ENCODE measurements at regions not wholly inside any gene's neighbourhood (a gene's known extent, or its start where the extent isn't known, plus 50 kb on each side); places are given as distances from the start of the nearest gene placed in this dataset.
"Not testable (repeated sequence)": the region's sequence is repeated elsewhere in the genome, so short reads cannot be mapped to it uniquely, and the experiment has no call there.

DNA sequence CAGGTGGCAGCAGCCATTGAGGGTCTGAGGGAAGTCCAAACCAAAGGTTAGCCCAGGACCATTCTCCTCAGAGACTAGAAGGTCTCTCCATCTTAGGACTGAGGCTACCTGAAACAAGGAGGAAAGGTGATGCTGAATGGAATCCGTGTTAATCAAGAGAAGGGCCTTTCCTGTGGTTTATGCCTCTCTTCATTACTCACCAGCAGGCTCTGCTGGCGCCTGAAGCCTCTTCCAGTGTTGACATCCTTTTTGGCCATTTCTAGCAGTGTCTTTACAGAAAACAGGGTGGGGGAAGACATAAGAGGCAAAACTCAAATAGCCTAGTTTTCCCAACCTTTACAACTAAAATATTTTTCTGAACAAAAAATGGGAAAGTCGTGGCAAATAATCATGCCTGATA lies 98.0 kb downstream of the ENC1 start:
- Mint-ChIP-seq H3K27me3 (peaks cover 24% of the 10 kb centered on the region), H3K36me3 (no peaks in the 10 kb centered on the region), H3K9me3 (no peaks in the 10 kb centered on the region), H3K27ac (no peak overlapping the region), H3K4me3 (no peak overlapping the region), H3K4me1 (peaks cover 5% of the 10 kb centered on the region)
- no peak for ATAC-seq

DNA sequence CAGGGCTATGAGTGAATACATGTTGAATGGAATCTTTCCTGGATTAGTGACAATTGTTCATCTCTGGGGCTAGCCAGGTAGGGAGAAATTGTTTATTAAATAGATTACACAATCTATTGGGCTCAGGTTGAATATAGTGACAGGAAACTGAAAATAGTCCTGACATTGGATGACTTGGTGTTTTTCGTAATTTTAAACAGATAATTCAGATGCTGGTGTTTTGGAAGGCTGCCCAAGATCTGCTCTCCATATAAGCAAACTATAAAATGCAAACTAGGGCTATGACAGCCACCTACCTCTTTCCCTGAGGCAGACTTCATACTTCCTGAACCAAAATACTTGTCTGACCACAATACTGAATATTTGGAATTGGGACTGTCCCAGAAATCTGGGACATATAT lies 99.1 kb downstream of the ENC1 start:
- Mint-ChIP-seq H3K27ac (no peak overlapping the region), H3K36me3 (no peaks in the 10 kb centered on the region), H3K4me1 (peaks cover 5% of the 10 kb centered on the region), H3K4me3 (no peak overlapping the region), H3K9me3 (no peaks in the 10 kb centered on the region), H3K27me3 (peaks cover 24% of the 10 kb centered on the region)
- no peak for ATAC-seq

GRCh38 chr5:74540622-74541021 lies 99.9 kb downstream of the ENC1 start:
- no peak for ATAC-seq
- peaks cover 5% of the 10 kb centered on the region for H3K4me1 Mint-ChIP-seq
- H3K27me3 Mint-ChIP-seq: peaks cover 24% of the 10 kb centered on the region
- H3K9me3 Mint-ChIP-seq: no peaks in the 10 kb centered on the region
- H3K36me3 Mint-ChIP-seq: no peaks in the 10 kb centered on the region
- no peak overlapping the region for H3K27ac Mint-ChIP-seq
- no peak overlapping the region for H3K4me3 Mint-ChIP-seq

- H3K36me3 Mint-ChIP-seq: no peaks in the 10 kb centered on the region
- no peaks in the 10 kb centered on the region for H3K9me3 Mint-ChIP-seq
- H3K27me3 Mint-ChIP-seq: peaks cover 24% of the 10 kb centered on the region
- no peak for ATAC-seq
- peaks cover 5% of the 10 kb centered on the region for H3K4me1 Mint-ChIP-seq
- no peak overlapping the region for H3K4me3 Mint-ChIP-seq
- no peak overlapping the region for H3K27ac Mint-ChIP-seq
Observed at GRCh38 chr5:74539986-74540385, 100.5 kb downstream of the ENC1 start.

GRCh38 chr5:74538206-74538661 lies 102.3 kb downstream of the ENC1 start:
- H3K36me3 Mint-ChIP-seq: peaks cover 1% of the 10 kb centered on the region
- H3K27me3 Mint-ChIP-seq: peaks cover 14% of the 10 kb centered on the region
- H3K4me1 Mint-ChIP-seq: peaks cover 5% of the 10 kb centered on the region
- H3K9me3 Mint-ChIP-seq: peaks cover 12% of the 10 kb centered on the region
- no peak overlapping the region for H3K4me3 Mint-ChIP-seq
- ATAC-seq: no peak
- no peak overlapping the region for H3K27ac Mint-ChIP-seq

GRCh38 chr5:74536658-74537057 lies 103.9 kb downstream of the ENC1 start:
- peaks cover 5% of the 10 kb centered on the region for H3K4me1 Mint-ChIP-seq
- H3K4me3 Mint-ChIP-seq: no peak overlapping the region
- peaks cover 10% of the 10 kb centered on the region for H3K27me3 Mint-ChIP-seq
- ATAC-seq: no peak
- H3K36me3 Mint-ChIP-seq: peaks cover 5% of the 10 kb centered on the region
- H3K27ac Mint-ChIP-seq: no peak overlapping the region
- peaks cover 15% of the 10 kb centered on the region for H3K9me3 Mint-ChIP-seq

DNA sequence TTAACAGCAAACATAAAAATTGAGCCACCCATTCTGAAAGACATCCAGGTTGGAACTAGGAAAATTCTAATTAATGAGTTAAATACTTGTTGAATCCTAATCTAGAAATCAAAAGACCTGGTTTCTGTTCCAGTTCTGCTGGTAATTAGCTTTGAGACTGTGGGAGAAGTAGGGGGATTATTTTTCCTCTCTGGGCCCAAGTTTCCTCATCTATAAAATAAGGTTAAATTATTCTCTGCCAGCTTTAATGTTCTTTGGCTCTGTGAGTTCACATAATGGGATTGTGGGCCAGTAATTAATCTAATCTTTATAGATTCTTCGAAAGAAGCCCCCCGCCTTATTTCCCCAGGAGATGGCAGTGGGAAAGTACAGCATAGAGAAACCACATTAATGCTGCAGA lies 104.6 kb downstream of the ENC1 start:
- ATAC-seq: no peak

DNA sequence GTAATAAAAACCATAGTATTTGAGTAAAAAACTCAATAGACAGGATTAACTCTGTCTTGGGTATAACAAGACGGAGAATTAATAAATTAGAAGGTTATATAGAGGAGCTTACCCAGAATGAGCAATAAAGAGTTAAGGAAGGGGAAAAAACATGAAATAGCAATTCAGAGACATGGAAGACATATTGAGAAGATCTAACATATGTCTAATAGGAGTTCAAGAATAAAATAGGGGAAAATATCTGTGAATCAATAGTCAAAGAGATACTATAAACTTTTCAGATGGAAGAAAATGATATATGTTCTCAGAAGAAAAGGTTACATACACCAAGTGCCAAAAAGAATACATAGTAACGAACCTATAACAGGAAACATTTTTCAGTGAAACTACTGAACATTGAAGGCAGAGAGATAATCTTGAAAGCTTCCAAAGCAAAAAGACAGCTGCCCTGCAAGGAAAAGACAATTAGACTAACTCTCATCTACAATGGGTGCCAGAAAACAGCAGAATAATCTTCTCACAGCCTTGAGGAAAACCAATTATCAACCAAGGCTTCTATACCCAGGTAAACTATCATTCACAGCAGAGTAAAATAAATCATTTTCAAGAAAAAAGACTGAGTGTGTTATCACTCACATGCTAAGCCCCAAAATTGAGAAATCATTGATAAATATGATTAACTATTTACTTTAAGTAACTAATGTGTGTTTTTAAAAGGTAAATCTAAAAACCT lies 106.0 kb downstream of the ENC1 start:
- H3K36me3 Mint-ChIP-seq: peaks cover 5% of the 10 kb centered on the region
- H3K27ac Mint-ChIP-seq: no peak overlapping the region
- H3K27me3 Mint-ChIP-seq: peaks cover 10% of the 10 kb centered on the region
- peaks cover 15% of the 10 kb centered on the region for H3K9me3 Mint-ChIP-seq
- no peak for ATAC-seq
- H3K4me1 Mint-ChIP-seq: peaks cover 5% of the 10 kb centered on the region
- no peak overlapping the region for H3K4me3 Mint-ChIP-seq

More for the DNA sequence above, 104.6 kb downstream of the ENC1 start:
- peaks cover 5% of the 10 kb centered on the region for H3K36me3 Mint-ChIP-seq
- no peak overlapping the region for H3K27ac Mint-ChIP-seq
- H3K9me3 Mint-ChIP-seq: peaks cover 15% of the 10 kb centered on the region
- peaks cover 10% of the 10 kb centered on the region for H3K27me3 Mint-ChIP-seq
- H3K4me3 Mint-ChIP-seq: no peak overlapping the region
- H3K4me1 Mint-ChIP-seq: peaks cover 5% of the 10 kb centered on the region

- Mint-ChIP-seq H3K4me3 (no peak overlapping the region), H3K27ac (no peak overlapping the region), H3K36me3 (peaks cover 5% of the 10 kb centered on the region), H3K27me3 (no peaks in the 10 kb centered on the region), H3K4me1 (no peaks in the 10 kb centered on the region), H3K9me3 (peaks cover 15% of the 10 kb centered on the region)
- ATAC-seq: no peak
Observed at GRCh38 chr5:74530326-74531050, 110.0 kb downstream of the ENC1 start.

GRCh38 chr5:74529101-74529500 lies 111.4 kb downstream of the ENC1 start:
- no peak for ATAC-seq
- H3K27me3 Mint-ChIP-seq: no peaks in the 10 kb centered on the region
- H3K4me3 Mint-ChIP-seq: no peak overlapping the region
- H3K4me1 Mint-ChIP-seq: no peaks in the 10 kb centered on the region
- H3K9me3 Mint-ChIP-seq: peaks cover 17% of the 10 kb centered on the region
- H3K36me3 Mint-ChIP-seq: peaks cover 11% of the 10 kb centered on the region
- H3K27ac Mint-ChIP-seq: no peak overlapping the region

DNA sequence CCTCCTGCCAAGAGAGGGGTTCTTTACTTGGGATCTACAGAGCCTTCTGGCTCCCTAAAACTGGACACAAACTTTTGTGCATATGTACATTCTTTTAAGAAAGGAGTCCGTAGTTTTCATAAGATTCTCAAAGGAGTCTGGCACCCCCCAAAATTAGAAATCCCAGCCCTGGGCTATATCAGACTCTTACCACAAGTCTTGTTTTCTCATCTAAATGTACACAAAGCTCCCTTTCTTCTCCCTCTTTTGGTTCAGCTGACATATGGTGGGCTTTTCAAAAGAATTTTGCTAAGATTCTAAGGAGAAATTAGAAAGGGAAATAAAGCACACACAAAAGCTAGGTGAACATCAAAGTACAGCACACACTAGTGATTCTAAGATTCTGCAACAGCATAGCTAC lies 114.4 kb downstream of the ENC1 start:
- H3K4me1 Mint-ChIP-seq: no peaks in the 10 kb centered on the region

DNA sequence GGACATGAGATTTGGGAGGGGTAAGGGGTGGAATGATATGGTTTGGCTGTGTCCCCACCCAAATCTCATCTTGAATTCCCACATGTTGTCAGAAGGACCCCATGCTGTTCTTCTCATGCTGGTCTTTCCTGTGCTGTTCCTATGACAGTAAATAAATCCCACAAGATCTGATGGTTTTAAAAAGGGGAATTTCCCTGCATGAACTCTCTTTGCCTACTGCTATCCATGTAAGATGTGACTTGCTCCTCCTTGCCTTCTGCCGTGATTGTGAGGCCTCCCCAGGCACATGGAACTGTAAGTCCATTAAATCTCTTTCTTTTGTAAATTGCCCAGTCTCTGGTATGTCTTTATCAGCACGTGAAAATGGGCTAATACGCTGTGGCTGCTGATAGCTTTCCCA lies 115.8 kb downstream of the ENC1 start:
- H3K27ac Mint-ChIP-seq, H3K4me3 Mint-ChIP-seq, H3K4me1 Mint-ChIP-seq, ATAC-seq: not testable (repeated sequence)
- Mint-ChIP-seq H3K9me3 (peaks cover 19% of the 10 kb centered on the region), H3K36me3 (peaks cover 14% of the 10 kb centered on the region), H3K27me3 (peaks cover 14% of the 10 kb centered on the region)

More for the DNA sequence above, 114.4 kb downstream of the ENC1 start:
- peaks cover 14% of the 10 kb centered on the region for H3K36me3 Mint-ChIP-seq
- peaks cover 14% of the 10 kb centered on the region for H3K27me3 Mint-ChIP-seq
- H3K9me3 Mint-ChIP-seq: peaks cover 19% of the 10 kb centered on the region
- no peak overlapping the region for H3K4me3 Mint-ChIP-seq
- ATAC-seq: no peak
- H3K27ac Mint-ChIP-seq: no peak overlapping the region

- not testable (repeated sequence) for H3K4me1 Mint-ChIP-seq, ATAC-seq, H3K27ac Mint-ChIP-seq, H3K4me3 Mint-ChIP-seq
- Mint-ChIP-seq H3K9me3 (peaks cover 19% of the 10 kb centered on the region), H3K27me3 (peaks cover 25% of the 10 kb centered on the region), H3K36me3 (peaks cover 14% of the 10 kb centered on the region)
Observed at GRCh38 chr5:74523698-74524097, 116.8 kb downstream of the ENC1 start.

- not testable (repeated sequence) for H3K4me1 Mint-ChIP-seq, H3K4me3 Mint-ChIP-seq, ATAC-seq, H3K27ac Mint-ChIP-seq
- H3K9me3 Mint-ChIP-seq: peaks cover 19% of the 10 kb centered on the region
- H3K36me3 Mint-ChIP-seq: peaks cover 14% of the 10 kb centered on the region
- H3K27me3 Mint-ChIP-seq: peaks cover 32% of the 10 kb centered on the region
Observed at GRCh38 chr5:74522838-74523237, 117.7 kb downstream of the ENC1 start.

GRCh38 chr5:74521401-74521800 lies 119.1 kb downstream of the ENC1 start:
- no peaks in the 10 kb centered on the region for H3K4me1 Mint-ChIP-seq
- H3K9me3 Mint-ChIP-seq: peaks cover 19% of the 10 kb centered on the region
- no peak overlapping the region for H3K4me3 Mint-ChIP-seq
- H3K36me3 Mint-ChIP-seq: peaks cover 14% of the 10 kb centered on the region
- peaks cover 32% of the 10 kb centered on the region for H3K27me3 Mint-ChIP-seq
- no peak for ATAC-seq
- H3K27ac Mint-ChIP-seq: no peak overlapping the region

GRCh38 chr5:74519679-74520078 lies 120.8 kb downstream of the ENC1 start:
- Mint-ChIP-seq H3K36me3 (peaks cover 10% of the 10 kb centered on the region), H3K27ac (no peak overlapping the region), H3K4me1 (no peaks in the 10 kb centered on the region), H3K9me3 (peaks cover 15% of the 10 kb centered on the region), H3K27me3 (peaks cover 39% of the 10 kb centered on the region), H3K4me3 (no peak overlapping the region)
- ATAC-seq: no peak

All from stimulated activated memory B cell treated with anti-CD40 and anti-IgM and Interleukin-4, amounts not matched to agents 10 μg/mL and 1 μg/mL and 100 μg/mL, for 72 hours (primary cell).